Skeletal muscle satellite cell (primary cell): ENCODE measurements at regions not wholly inside any gene's neighbourhood (a gene's known extent, or its start where the extent isn't known, plus 50 kb on each side); places are given as distances from the start of the nearest gene placed in this dataset.

Experiments
- H3K27me3 ChIP-seq: 2 replicates; pipeline ENCODE4 v1.7.0; 2013; ENCODE audit warnings: low read length; ENCODE audit not compliant: control insufficient read depth, insufficient read depth
- H3K36me3 ChIP-seq: 2 replicates; pipeline ENCODE4 v1.7.0; 2013; ENCODE audit warnings: mild to moderate bottlenecking, control low read depth, low read length; ENCODE audit not compliant: insufficient read depth
- H3K4me1 ChIP-seq: 2 replicates; pipeline ENCODE4 v1.7.0; 2013; ENCODE audit warnings: low read length; ENCODE audit not compliant: control insufficient read depth, insufficient read depth
- H3K4me2 ChIP-seq: 2 replicates; pipeline ENCODE4 v1.7.0; 2013; ENCODE audit warnings: mild to moderate bottlenecking, low read length
- H3K4me3 ChIP-seq: 2 replicates; pipeline ENCODE4 v1.7.0; 2013; ENCODE audit warnings: low read length
- H3K9ac ChIP-seq: 2 replicates; pipeline ENCODE4 v1.7.0; 2013; ENCODE audit warnings: mild to moderate bottlenecking, low read depth, low read length, moderate library complexity
- H3K9me3 ChIP-seq: replicated peaks from 2 replicates; pipeline ENCODE4 v1.7.0; 2013; ENCODE audit warnings: mild to moderate bottlenecking, control low read depth, low read length

- Histone ChIP-seq H3K4me3 (no peak overlapping the region), H3K4me2 (no peak overlapping the region), H3K9me3 (no peaks in the 10 kb centered on the region), H3K9ac (no peak overlapping the region), H3K27me3 (no peaks in the 10 kb centered on the region), H3K36me3 (no peaks in the 10 kb centered on the region), H3K4me1 (peaks cover 5% of the 10 kb centered on the region)
These were observed 77.4 kb downstream of the LLPH start for GRCh38 chr12:66052988-66053615.

- peaks cover 18% of the 10 kb centered on the region for H3K4me1 ChIP-seq
- H3K4me3 ChIP-seq: no peak overlapping the region
- H3K9me3 ChIP-seq: no peaks in the 10 kb centered on the region
- no peak overlapping the region for H3K4me2 ChIP-seq
- no peak overlapping the region for H3K9ac ChIP-seq
- H3K27me3 ChIP-seq: no peaks in the 10 kb centered on the region
- no peaks in the 10 kb centered on the region for H3K36me3 ChIP-seq
These were observed 79.2 kb downstream of the LLPH start for GRCh38 chr12:66051361-66051760.

GRCh38 chr12:66050610-66051009 lies 79.9 kb downstream of the LLPH start:
- no peak overlapping the region for H3K9ac ChIP-seq
- no peaks in the 10 kb centered on the region for H3K9me3 ChIP-seq
- H3K4me1 ChIP-seq: peaks cover 18% of the 10 kb centered on the region
- H3K36me3 ChIP-seq: no peaks in the 10 kb centered on the region
- no peak overlapping the region for H3K4me3 ChIP-seq
- H3K4me2 ChIP-seq: no peak overlapping the region
- no peaks in the 10 kb centered on the region for H3K27me3 ChIP-seq

DNA sequence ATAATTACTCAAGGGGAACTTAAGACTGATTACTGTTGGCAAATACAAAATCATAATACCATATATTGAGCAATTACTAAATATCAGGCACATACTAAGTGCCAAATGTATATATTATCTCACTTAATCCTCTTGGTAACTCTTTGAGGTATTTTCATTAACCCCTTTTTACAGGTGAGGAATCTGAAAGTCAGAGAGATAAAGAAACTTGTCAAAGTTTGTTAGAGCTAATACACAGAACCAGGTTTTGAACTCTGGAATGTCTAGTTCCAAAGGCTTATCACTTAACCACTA lies 80.3 kb downstream of the LLPH start:
- H3K4me1 ChIP-seq: peaks cover 18% of the 10 kb centered on the region
- no peak overlapping the region for H3K4me2 ChIP-seq
- H3K9me3 ChIP-seq: no peaks in the 10 kb centered on the region
- H3K27me3 ChIP-seq: no peaks in the 10 kb centered on the region
- no peak overlapping the region for H3K4me3 ChIP-seq
- no peak overlapping the region for H3K9ac ChIP-seq
- H3K36me3 ChIP-seq: no peaks in the 10 kb centered on the region

DNA sequence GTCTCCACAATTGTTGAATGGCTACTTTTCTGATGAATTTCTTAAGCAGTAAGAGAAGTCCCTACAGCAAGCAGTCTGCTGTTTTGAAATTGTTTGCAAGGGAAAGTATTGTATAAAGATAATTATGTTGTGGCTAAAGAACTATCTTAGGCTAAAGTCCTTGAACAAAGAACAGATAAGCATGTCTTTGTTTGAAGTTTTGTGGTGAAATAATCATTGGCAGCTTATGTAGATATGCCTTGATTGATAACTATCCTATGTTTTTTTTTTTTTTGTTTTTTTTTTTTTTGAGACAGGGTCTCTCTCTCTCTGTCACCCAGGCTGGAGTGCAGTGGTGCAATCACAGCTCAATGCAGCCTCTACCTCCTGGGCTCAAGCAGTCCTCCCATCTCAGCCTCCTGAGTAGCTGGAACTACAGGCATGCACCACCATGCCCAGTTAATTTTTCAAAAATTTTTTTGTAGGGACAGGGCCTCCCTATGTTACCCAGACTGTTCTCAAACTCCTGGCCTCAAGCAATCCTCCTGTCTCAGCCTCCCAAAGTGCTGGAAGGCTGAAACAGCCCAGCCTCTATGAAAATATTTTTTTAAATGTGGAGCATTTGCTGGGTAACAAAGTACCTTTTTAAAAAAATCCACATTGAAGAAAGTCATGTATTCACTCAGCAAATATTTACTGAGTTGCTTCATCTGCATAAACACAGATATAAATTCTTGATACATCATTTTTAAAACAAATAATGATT lies 80.8 kb downstream of the LLPH start:
- Histone ChIP-seq H3K4me3 (no peak overlapping the region), H3K9me3 (no peaks in the 10 kb centered on the region), H3K27me3 (no peaks in the 10 kb centered on the region), H3K36me3 (no peaks in the 10 kb centered on the region), H3K4me2 (no peak overlapping the region), H3K4me1 (peaks cover 18% of the 10 kb centered on the region), H3K9ac (no peak overlapping the region)

GRCh38 chr12:66048835-66049537 lies 81.6 kb downstream of the LLPH start:
- H3K4me1 ChIP-seq: peaks cover 18% of the 10 kb centered on the region

DNA sequence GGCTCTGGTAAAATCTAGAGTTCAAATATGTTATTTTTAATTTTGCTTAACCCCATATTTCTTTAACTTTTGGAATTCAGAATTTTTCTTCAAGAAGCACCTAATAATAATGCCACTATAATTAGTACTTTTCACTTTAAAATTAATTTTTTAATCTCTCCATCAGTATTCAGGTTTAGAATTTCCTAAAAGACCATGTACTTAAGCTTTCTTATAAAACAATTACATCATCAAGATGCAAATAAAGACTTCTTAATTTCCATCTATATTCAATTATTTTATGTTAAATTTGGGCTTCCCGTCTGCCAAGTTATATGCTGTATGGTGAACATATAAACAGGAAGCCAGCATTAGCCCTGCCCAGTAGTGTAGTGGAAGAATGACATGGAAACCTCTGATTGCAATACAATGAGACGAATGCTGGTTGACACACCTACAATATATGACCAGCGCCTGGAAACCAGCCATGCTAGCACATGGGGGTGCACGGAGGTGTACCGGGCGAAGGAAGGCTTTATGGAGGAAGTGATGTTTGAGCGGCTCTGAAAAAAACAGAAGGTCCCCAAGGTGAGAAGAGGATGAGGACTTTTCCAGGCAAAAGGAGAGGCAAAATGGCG lies 82.2 kb downstream of the LLPH start:
- Histone ChIP-seq H3K4me1 (peaks cover 18% of the 10 kb centered on the region), H3K4me2 (no peak overlapping the region), H3K36me3 (no peaks in the 10 kb centered on the region), H3K9ac (no peak overlapping the region), H3K4me3 (no peak overlapping the region), H3K27me3 (no peaks in the 10 kb centered on the region), H3K9me3 (no peaks in the 10 kb centered on the region)

More at GRCh38 chr12:66048835-66049537, 81.6 kb downstream of the LLPH start:
- no peak overlapping the region for H3K4me2 ChIP-seq
- H3K9me3 ChIP-seq: no peaks in the 10 kb centered on the region
- H3K36me3 ChIP-seq: no peaks in the 10 kb centered on the region
- no peak overlapping the region for H3K9ac ChIP-seq
- no peak overlapping the region for H3K4me3 ChIP-seq
- no peaks in the 10 kb centered on the region for H3K27me3 ChIP-seq

DNA sequence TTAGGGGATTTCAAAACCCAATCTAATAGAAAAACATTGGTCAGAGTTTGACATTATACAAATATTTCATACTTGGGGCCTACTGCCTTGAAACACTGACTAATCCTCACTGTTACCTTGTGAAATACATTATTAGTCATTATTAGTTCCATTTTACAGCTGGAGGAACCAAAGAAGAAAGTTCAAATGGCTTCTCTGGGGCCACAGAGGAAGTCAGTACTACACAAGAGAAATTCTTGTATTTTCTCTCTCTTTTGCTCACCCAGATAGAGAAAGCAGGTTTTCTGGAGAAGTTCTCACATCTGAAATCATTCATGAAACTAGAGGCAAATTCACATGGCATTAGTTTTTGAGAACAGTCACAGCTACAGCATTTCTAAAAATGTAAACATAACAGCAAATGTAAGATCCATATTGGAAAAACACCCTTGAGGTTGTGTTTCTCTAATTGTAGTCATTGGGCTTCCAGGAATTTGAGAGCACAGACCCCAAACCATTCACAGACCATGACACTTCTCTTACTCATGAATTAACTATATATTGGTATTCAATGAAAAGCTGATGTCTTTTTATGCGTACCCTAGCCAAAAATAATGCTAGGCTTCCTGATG lies 83.0 kb downstream of the LLPH start:
- Histone ChIP-seq H3K4me2 (no peak overlapping the region), H3K27me3 (no peaks in the 10 kb centered on the region), H3K36me3 (no peaks in the 10 kb centered on the region), H3K9me3 (no peaks in the 10 kb centered on the region), H3K9ac (no peak overlapping the region), H3K4me3 (no peak overlapping the region), H3K4me1 (peaks cover 18% of the 10 kb centered on the region)

DNA sequence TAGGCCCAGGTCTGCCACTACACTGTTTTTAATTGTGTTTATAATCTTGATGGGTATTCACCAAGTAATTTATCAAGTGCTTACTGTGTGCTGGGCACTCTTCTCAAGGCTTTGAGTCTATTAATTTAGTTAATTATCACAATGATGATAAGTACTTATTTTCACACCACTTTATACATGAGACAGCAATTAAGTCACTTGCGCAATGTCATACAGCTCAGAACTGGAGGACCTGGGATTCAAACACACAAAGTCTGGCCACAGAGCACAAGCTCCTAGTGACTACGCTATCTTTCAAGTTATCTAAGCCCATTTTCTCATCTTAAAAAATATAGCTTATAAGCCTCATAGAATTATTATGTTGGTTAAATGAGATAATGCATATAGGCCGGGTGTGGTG lies 85.0 kb downstream of the LLPH start:
- no peak overlapping the region for H3K9ac ChIP-seq
- H3K9me3 ChIP-seq: no peaks in the 10 kb centered on the region
- H3K27me3 ChIP-seq: no peaks in the 10 kb centered on the region
- no peak overlapping the region for H3K4me2 ChIP-seq
- peaks cover 18% of the 10 kb centered on the region for H3K4me1 ChIP-seq
- H3K36me3 ChIP-seq: no peaks in the 10 kb centered on the region
- no peak overlapping the region for H3K4me3 ChIP-seq

DNA sequence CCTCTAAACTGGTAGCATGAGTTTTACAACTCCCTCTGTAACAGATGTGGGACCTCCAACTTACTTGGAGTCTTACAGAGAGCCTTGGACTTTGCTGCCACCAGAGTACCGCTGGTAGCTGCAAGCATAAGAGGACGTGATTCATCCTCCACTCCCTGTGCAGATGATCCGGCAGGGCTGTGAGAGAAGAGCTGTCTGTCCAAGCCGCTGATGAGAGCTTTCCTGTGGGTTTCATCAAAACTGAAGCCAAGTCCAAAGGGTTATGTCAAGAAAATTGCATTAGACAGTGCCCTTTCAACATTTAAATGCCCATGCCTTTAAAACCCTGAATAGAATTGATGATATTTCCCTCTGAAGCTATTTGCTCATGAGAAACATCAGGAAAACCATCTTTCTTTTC lies 85.8 kb downstream of the LLPH start:
- H3K4me2 ChIP-seq: no peak overlapping the region
- H3K4me1 ChIP-seq: peaks cover 18% of the 10 kb centered on the region
- H3K36me3 ChIP-seq: no peaks in the 10 kb centered on the region
- H3K9ac ChIP-seq: no peak overlapping the region
- H3K4me3 ChIP-seq: no peak overlapping the region
- H3K9me3 ChIP-seq: no peaks in the 10 kb centered on the region
- no peaks in the 10 kb centered on the region for H3K27me3 ChIP-seq

DNA sequence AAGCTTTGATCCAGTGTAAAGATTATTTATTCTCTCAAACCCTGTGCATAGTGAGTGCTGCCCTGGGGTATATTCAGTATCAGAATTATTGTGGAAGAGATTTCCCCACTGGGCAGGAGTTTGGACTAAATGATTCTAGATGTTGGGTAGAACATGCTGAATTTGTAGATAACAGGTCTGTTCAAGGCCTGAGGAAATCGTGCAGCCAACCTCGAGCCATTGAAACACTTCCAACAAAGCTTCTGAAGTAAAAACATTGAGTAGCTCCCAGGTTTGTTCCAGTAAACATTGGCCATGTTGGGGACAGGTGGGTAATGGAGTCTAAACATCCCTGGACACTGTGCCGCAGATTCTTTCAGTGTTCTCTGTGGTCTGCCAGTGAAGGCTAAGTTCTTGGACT lies 87.5 kb downstream of the LLPH start:
- H3K4me3 ChIP-seq: no peak overlapping the region
- peaks cover 13% of the 10 kb centered on the region for H3K4me1 ChIP-seq
- no peaks in the 10 kb centered on the region for H3K36me3 ChIP-seq

More for the DNA sequence above, 87.5 kb downstream of the LLPH start:
- H3K9ac ChIP-seq: no peak overlapping the region
- no peaks in the 10 kb centered on the region for H3K9me3 ChIP-seq
- H3K27me3 ChIP-seq: no peaks in the 10 kb centered on the region
- no peak overlapping the region for H3K4me2 ChIP-seq
